H9 (cell line): ENCODE measurements at regions not wholly inside any gene's neighbourhood (a gene's known extent, or its start where the extent isn't known, plus 50 kb on each side); places are given as distances from the start of the nearest gene placed in this dataset.

Source experiments
- DNase-seq: peaks from one replicate; pipeline ENCODE4 v3.0.0-alpha.2; 2017
- H2AFZ ChIP-seq: one replicate; pipeline ENCODE4 v1.6.1; 2013; ENCODE audit warnings: mild to moderate bottlenecking, low read length, control low read depth, moderate library complexity
- H2AK5ac ChIP-seq: 2 replicates; pipeline ENCODE4 v1.6.1; 2013; ENCODE audit warnings: low read length, control low read depth, mixed read lengths; ENCODE audit not compliant: insufficient read length
- H2BK120ac ChIP-seq: one replicate; pipeline ENCODE4 v1.6.1; 2013; ENCODE audit warnings: low read depth, mild to moderate bottlenecking, low read length, control low read depth, inconsistent platforms; ENCODE audit not compliant: poor library complexity, severe bottlenecking
- H2BK12ac ChIP-seq: 2 replicates; pipeline ENCODE4 v1.6.1; 2013; ENCODE audit warnings: low read length, control low read depth, mixed read lengths, low read depth; ENCODE audit not compliant: insufficient read length
- H2BK15ac ChIP-seq: 2 replicates; pipeline ENCODE4 v1.6.1; 2013; ENCODE audit warnings: low read depth, low read length, control low read depth
- H2BK20ac ChIP-seq: one replicate; pipeline ENCODE4 v1.6.1; 2013; ENCODE audit warnings: low read depth, mild to moderate bottlenecking, low read length, control low read depth, inconsistent platforms; ENCODE audit not compliant: poor library complexity, severe bottlenecking
- H2BK5ac ChIP-seq: 2 replicates; pipeline ENCODE4 v1.6.1; 2013; ENCODE audit warnings: low read length, control low read depth, mixed read lengths; ENCODE audit not compliant: insufficient read length
- H3K14ac ChIP-seq: 2 replicates; pipeline ENCODE4 v1.6.1; 2013; ENCODE audit warnings: low read length, control low read depth; ENCODE audit not compliant: insufficient read depth
- H3K18ac ChIP-seq: 2 replicates; pipeline ENCODE4 v1.6.1; 2013; ENCODE audit warnings: low read depth, mild to moderate bottlenecking, mixed read lengths, low read length, control low read depth; ENCODE audit not compliant: insufficient read length
- H3K23ac ChIP-seq: 2 replicates; pipeline ENCODE4 v1.6.1; 2013; ENCODE audit warnings: low read length, control low read depth, mixed read lengths, low read depth; ENCODE audit not compliant: insufficient read length
- H3K23me2 ChIP-seq: 2 replicates; pipeline ENCODE4 v1.6.1; 2013; ENCODE audit warnings: low read depth, mild to moderate bottlenecking, mixed read lengths, low read length, control low read depth; ENCODE audit not compliant: insufficient read length, poor library complexity, severe bottlenecking
- H3K27ac ChIP-seq: 2 replicates; pipeline ENCODE4 v1.5.1; 2013; ENCODE audit warnings: low read length, control low read depth, mixed read lengths, low read depth; ENCODE audit not compliant: insufficient read length
- H3K27me3 ChIP-seq: 2 replicates; pipeline ENCODE4 v1.6.1; 2013; ENCODE audit warnings: low read length, control low read depth, inconsistent platforms; ENCODE audit not compliant: insufficient read depth
- H3K4ac ChIP-seq: 2 replicates; pipeline ENCODE4 v1.6.1; 2013; ENCODE audit warnings: low read depth, mild to moderate bottlenecking, control low read depth, inconsistent platforms, low read length, moderate library complexity
- H3K4me1 ChIP-seq: 2 replicates; pipeline ENCODE4 v1.6.1; 2013; ENCODE audit warnings: low read length, control low read depth, inconsistent platforms; ENCODE audit not compliant: insufficient read depth
- H3K4me2 ChIP-seq: 2 replicates; pipeline ENCODE4 v1.6.1; 2013; ENCODE audit warnings: low read length, control low read depth, mixed read lengths; ENCODE audit not compliant: insufficient read length, insufficient read depth
- H3K56ac ChIP-seq: 2 replicates; pipeline ENCODE4 v1.6.1; 2013; ENCODE audit warnings: low read depth, mild to moderate bottlenecking, mixed read lengths, low read length, control low read depth; ENCODE audit not compliant: insufficient read length
- H3K79me1 ChIP-seq: 2 replicates; pipeline ENCODE4 v1.6.1; 2013; ENCODE audit warnings: low read depth, mild to moderate bottlenecking, moderate library complexity, low read length, control low read depth, inconsistent platforms; ENCODE audit not compliant: insufficient read depth, poor library complexity, severe bottlenecking
- H3K79me2 ChIP-seq: 2 replicates; pipeline ENCODE4 v1.6.1; 2013; ENCODE audit warnings: low read length, control low read depth, inconsistent platforms; ENCODE audit not compliant: insufficient read depth
- H3K9ac ChIP-seq: 2 replicates; pipeline ENCODE4 v1.6.1; 2013; ENCODE audit warnings: low read length, control low read depth, mixed read lengths; ENCODE audit not compliant: insufficient read length; ENCODE audit errors: extremely low read depth
- H3K9me3 ChIP-seq: one replicate; pipeline ENCODE4 v1.6.1; 2013; ENCODE audit warnings: low read depth, low read length, inconsistent platforms; ENCODE audit not compliant: control insufficient read depth
- H3T11ph ChIP-seq: one replicate; pipeline ENCODE4 v1.6.1; 2013; ENCODE audit warnings: mild to moderate bottlenecking, low read length, control low read depth, inconsistent platforms
- H4K20me1 ChIP-seq: one replicate; pipeline ENCODE4 v1.6.1; 2013; ENCODE audit not compliant: control insufficient read depth, insufficient read length, insufficient read depth
- H4K5ac ChIP-seq: 2 replicates; pipeline ENCODE4 v1.6.1; 2013; ENCODE audit warnings: low read depth, mild to moderate bottlenecking, mixed read lengths, low read length, control low read depth; ENCODE audit not compliant: insufficient read length
- H4K8ac ChIP-seq: replicated peaks from 2 replicates; pipeline ENCODE4 v1.6.1; 2013; ENCODE audit warnings: low read length, control low read depth, mixed read lengths, low read depth; ENCODE audit not compliant: insufficient read length
- H4K91ac ChIP-seq: 2 replicates; pipeline ENCODE4 v1.6.1; 2013; ENCODE audit warnings: low read depth, mild to moderate bottlenecking, moderate library complexity, mixed read lengths, low read length, control low read depth; ENCODE audit not compliant: insufficient read length
- H3K27ac Mint-ChIP-seq, 3 experiments: 2 replicates in 2 of 3; 3 replicates in 1 of 3; pipeline ENCODE4 v1.8.0; 2020 to 2021; ENCODE audit warnings: mixed read lengths in 3 of 3, mild to moderate bottlenecking in 1 of 3, moderate library complexity in 1 of 3
- H3K27me3 Mint-ChIP-seq: 2 replicates; pipeline ENCODE4 v1.8.0; 2021; ENCODE audit warnings: low read depth, mild to moderate bottlenecking, moderate library complexity, mixed read lengths
- H3K36me3 Mint-ChIP-seq, 3 experiments: 2 replicates in 2 of 3; 3 replicates in 1 of 3; pipeline ENCODE4 v1.8.0; 2020 to 2021; ENCODE audit warnings: low read depth in 3 of 3, mixed read lengths in 3 of 3; ENCODE audit not compliant: insufficient read depth in 1 of 3
- H3K4me1 Mint-ChIP-seq, 2 experiments: 2 replicates each; pipeline ENCODE4 v1.8.0; 2020; ENCODE audit warnings: mixed read lengths in 2 of 2
- H3K4me3 Mint-ChIP-seq, 2 experiments: 2 replicates in 1 of 2; 3 replicates in 1 of 2; pipeline ENCODE4 v1.8.0; 2020 to 2021; ENCODE audit warnings: mild to moderate bottlenecking in 2 of 2, mixed read lengths in 2 of 2, moderate library complexity in 1 of 2
- H3K9me3 Mint-ChIP-seq, 2 experiments: 2 replicates in 1 of 2; 3 replicates in 1 of 2; pipeline ENCODE4 v1.8.0; 2020; ENCODE audit warnings: mild to moderate bottlenecking in 2 of 2, mixed read lengths in 2 of 2, moderate library complexity in 1 of 2
- CTCF ChIP-seq: fragments of 200-600 bp; sonication (generic); conservative IDR thresholded peaks from 3 replicates; pipeline ENCODE4 v1.8.0; 2021; ENCODE audit warnings: antibody characterized with exemption, mild to moderate bottlenecking
- WGBS: extraction: QIAGEN DNeasy Blood & Tissue Kit; methylation state at CpG from one replicate; pipeline ENCODE4 v1.1.7; 2013; ENCODE audit warnings: missing lambda C conversion rate, low lambda C conversion rate, mixed read lengths; ENCODE audit not compliant: insufficient read length; ENCODE audit errors: extremely low coverage; 5-methylcytosine and 5-hydroxymethylcytosine counted together

GRCh38 chr10:36903040-36903439 lies 222.4 kb upstream of the ANKRD30A start:
- Histone ChIP-seq H4K5ac (no peak overlapping the region), H2BK20ac (no peak overlapping the region), H4K20me1 (no peaks in the 10 kb centered on the region), H3K27ac (no peak overlapping the region), H4K91ac (no peak overlapping the region), H3K9ac (no peak overlapping the region), H2BK12ac (no peak overlapping the region), H2BK15ac (no peak overlapping the region), H3K79me2 (no peaks in the 10 kb centered on the region), H3K4me2 (no peak overlapping the region), H3K4me1 (no peaks in the 10 kb centered on the region), H2BK120ac (no peak overlapping the region), H3K9me3 (peaks cover 47% of the 10 kb centered on the region), H3K14ac (no peak overlapping the region), H2BK5ac (no peak overlapping the region), H3K56ac (no peak overlapping the region), H2AFZ (no peak overlapping the region), H3K23me2 (no peaks in the 10 kb centered on the region), H3K18ac (no peak overlapping the region), H3K27me3 (no peaks in the 10 kb centered on the region), H2AK5ac (no peak overlapping the region), H3K79me1 (no peaks in the 10 kb centered on the region), H4K8ac (no peak overlapping the region), H3T11ph (no peak overlapping the region), H3K4ac (no peak overlapping the region), H3K23ac (no peak overlapping the region)
- peaks cover 81 to 82% of the 10 kb centered on the region in 2 experiments for H3K9me3 Mint-ChIP-seq
- no CpG with 5 or more reads among the region's 2 CpGs for WGBS
- DNase-seq = no peak
- no peaks in the 10 kb centered on the region for H3K4me1 Mint-ChIP-seq
- no peaks in the 10 kb centered on the region for H3K27me3 Mint-ChIP-seq
- no peak overlapping the region for H3K27ac Mint-ChIP-seq
- no peak for TF ChIP-seq CTCF
- H3K36me3 Mint-ChIP-seq = peaks cover 13 to 14% (median 13%) of the 10 kb centered on the region in 3 experiments
- no peak overlapping the region for H3K4me3 Mint-ChIP-seq
